ENCODE measurements at regions not wholly inside any gene's neighbourhood (a gene's known extent, or its start where the extent isn't known, plus 50 kb on each side); places are given as distances from the start of the nearest gene placed in this dataset.

DNA sequence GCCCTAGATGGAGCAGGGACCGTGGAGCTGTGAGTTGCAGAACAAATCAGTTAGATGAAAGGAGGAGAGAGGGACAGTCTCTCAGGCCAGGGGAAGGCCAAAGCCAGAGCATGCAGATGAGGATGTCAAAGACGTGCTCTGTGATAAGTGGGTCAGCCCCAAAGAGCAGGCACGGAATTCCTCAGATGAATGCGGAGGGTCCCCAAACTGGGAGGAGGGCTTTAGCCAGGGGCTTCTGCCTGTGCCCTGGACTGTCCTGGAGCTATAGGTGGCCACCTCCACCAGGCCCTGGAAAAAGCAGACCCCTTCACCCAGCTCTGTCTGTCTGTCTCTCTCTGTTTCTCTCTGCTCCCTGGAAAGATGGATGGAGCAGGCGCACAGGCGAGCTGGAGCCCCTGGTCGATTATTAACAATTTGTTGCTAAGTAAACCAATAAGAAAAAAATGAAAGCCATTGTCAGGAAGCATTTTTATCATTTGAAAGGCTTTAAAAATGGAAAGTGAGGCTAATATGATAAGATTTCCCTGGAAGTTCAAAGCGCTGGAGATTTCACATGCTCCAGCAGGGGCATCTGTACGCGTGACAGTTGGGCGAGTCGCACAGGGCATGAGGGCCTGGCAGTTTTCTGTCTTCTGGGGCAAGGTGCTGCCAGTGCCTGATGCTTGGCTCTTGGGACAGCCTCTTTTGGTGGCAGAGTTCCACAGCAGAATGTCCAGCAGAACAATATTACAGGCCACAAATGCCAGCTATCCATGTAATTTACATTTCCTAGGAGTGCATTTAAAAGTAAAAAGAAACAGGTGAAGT lies 241.0 kb downstream of the GLI2 start (continued):
- no peak for TF ChIP-seq NFE2L1 (CRISPR knock-in tag; IDR thresholded peaks at IDR 0.05)

DNA sequence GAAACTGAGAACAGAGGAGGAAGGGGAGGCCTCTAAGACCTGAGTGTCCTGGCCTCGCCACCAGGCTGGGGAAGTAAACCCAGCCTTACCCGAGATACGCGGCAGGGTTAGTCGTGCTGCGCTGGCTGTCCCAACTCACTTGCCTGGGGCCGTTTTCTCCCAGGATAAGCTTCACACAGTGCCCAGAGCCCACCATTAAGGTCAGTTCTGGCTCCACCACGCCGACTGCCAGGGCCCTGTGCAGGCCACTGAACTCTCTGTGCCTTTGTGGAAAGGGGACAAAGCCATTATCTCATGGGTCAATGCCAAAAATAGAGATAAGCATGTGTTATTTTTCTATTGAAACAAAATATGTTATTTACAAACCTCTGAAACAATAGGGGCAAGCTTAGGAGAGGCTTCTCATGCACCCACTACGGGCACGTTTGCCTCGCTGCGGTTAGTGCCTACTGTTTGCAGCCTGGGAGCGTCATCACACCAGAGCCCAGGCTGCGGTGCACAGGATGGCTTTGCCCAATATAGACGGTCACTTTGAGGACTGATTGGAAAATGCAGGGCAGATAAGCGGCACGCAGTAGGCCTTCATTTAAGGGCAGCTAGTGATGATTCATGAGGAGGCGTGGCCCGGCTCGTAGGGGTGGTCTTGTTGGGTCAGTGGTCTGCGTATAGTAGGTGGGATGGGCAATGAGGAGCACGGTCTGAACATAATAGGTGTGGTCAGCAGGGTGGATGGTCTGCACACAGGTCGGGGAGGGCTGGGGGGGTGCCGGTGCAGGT lies 242.1 kb downstream of the GLI2 start:
- Mint-ChIP-seq H3K4me3 (no peak overlapping the region), H3K9me3 (no peaks in the 10 kb centered on the region), H3K27me3 (ENCODE audit: low read depth) (no peaks in the 10 kb centered on the region), H3K27ac (no peak overlapping the region), H3K36me3 (peaks cover 45% of the 10 kb centered on the region), H3K4me1 (peaks cover 13% of the 10 kb centered on the region)
- POLR2A ChIA-PET, result no interaction called here
- ATAC-seq, result no peak
- CTCF ChIA-PET, result no interaction called here
- no peak for DNase-seq (ENCODE audit: low spot score)
- TF ChIP-seq, protein P1, sequence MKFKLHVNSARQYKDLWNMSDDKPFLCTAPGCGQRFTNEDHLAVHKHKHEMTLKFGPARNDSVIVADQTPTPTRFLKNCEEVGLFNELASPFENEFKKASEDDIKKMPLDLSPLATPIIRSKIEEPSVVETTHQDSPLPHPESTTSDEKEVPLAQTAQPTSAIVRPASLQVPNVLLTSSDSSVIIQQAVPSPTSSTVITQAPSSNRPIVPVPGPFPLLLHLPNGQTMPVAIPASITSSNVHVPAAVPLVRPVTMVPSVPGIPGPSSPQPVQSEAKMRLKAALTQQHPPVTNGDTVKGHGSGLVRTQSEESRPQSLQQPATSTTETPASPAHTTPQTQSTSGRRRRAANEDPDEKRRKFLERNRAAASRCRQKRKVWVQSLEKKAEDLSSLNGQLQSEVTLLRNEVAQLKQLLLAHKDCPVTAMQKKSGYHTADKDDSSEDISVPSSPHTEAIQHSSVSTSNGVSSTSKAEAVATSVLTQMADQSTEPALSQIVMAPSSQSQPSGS (CRISPR knock-in tag; IDR thresholded peaks at IDR 0.05; ENCODE audit: borderline replicate concordance, low read depth), result no peak
- TF ChIP-seq, protein P2, sequence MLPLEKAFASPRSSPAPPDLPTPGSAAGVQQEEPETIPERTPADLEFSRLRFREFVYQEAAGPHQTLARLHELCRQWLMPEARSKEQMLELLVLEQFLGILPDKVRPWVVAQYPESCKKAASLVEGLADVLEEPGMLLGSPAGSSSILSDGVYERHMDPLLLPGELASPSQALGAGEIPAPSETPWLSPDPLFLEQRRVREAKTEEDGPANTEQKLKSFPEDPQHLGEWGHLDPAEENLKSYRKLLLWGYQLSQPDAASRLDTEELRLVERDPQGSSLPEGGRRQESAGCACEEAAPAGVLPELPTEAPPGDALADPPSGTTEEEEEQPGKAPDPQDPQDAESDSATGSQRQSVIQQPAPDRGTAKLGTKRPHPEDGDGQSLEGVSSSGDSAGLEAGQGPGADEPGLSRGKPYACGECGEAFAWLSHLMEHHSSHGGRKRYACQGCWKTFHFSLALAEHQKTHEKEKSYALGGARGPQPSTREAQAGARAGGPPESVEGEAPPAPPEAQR (CRISPR knock-in tag; IDR thresholded peaks at IDR 0.05), result no peak
- no peak for TF ChIP-seq TEAD1 (CRISPR knock-in tag; IDR thresholded peaks at IDR 0.05)

DNA sequence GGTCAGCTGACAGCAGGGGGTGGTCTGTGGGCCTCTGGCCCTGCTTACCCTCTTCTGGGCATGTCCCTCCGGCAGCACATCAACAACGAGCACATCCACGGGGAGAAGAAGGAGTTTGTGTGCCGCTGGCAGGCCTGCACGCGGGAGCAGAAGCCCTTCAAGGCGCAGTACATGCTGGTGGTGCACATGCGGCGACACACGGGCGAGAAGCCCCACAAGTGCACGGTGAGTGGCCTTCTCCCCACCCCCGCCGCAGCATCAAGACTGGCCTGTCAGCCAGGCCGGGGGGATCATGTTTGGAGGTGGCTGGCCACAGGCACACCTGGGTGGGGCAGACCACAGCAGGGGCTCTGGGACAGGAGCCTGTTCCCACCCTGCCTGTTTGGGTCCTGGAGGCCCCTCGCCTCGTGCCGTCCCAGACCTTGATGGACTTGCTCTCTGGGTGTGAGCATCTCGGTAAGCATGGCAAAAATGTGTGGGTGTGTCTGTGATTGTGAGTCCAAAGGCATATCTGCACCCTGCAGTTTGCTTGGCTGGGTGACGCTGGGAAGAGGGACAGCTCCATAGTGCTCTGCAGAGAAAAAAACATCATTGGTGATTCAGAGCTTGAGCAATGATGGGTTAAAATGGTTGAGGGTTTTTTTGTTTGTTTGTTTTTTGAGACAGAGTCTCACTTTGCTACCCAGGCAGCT lies 242.8 kb downstream of the GLI2 start:
- H3K4me1 Mint-ChIP-seq, result peaks cover 13% of the 10 kb centered on the region
- H3K4me3 Mint-ChIP-seq, result no peak overlapping the region
- DNase-seq (ENCODE audit: low spot score) (no peak), ATAC-seq (no peak)
- H3K36me3 Mint-ChIP-seq, result peaks cover 49% of the 10 kb centered on the region
- CTCF ChIA-PET, result no interaction called here
- H3K27me3 Mint-ChIP-seq (ENCODE audit: low read depth), result no peaks in the 10 kb centered on the region
- H3K9me3 Mint-ChIP-seq, result no peaks in the 10 kb centered on the region
- no peak overlapping the region for H3K27ac Mint-ChIP-seq
- TF ChIP-seq SMAD4 (CRISPR knock-in tag; IDR thresholded peaks at IDR 0.05) (no peak), PRRX2 (CRISPR knock-in tag; IDR thresholded peaks at IDR 0.05) (no peak), EMX1 (CRISPR knock-in tag; IDR thresholded peaks at IDR 0.05) (no peak), GTF2I (CRISPR knock-in tag; conservative IDR thresholded peaks at IDR 0.05) (no peak)
- TF ChIP-seq, protein P3, sequence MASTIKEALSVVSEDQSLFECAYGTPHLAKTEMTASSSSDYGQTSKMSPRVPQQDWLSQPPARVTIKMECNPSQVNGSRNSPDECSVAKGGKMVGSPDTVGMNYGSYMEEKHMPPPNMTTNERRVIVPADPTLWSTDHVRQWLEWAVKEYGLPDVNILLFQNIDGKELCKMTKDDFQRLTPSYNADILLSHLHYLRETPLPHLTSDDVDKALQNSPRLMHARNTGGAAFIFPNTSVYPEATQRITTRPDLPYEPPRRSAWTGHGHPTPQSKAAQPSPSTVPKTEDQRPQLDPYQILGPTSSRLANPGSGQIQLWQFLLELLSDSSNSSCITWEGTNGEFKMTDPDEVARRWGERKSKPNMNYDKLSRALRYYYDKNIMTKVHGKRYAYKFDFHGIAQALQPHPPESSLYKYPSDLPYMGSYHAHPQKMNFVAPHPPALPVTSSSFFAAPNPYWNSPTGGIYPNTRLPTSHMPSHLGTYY (CRISPR knock-in tag; IDR thresholded peaks at IDR 0.05), result no peak
- TF ChIP-seq, protein P4, sequence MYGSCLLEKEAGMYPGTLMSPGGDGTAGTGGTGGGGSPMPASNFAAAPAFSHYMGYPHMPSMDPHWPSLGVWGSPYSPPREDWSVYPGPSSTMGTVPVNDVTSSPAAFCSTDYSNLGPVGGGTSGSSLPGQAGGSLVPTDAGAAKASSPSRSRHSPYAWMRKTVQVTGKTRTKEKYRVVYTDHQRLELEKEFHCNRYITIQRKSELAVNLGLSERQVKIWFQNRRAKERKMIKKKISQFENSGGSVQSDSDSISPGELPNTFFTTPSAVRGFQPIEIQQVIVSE (CRISPR knock-in tag; IDR thresholded peaks at IDR 0.05; ENCODE audit: borderline replicate concordance), result no peak
- POLR2A ChIA-PET, result no interaction called here

DNA sequence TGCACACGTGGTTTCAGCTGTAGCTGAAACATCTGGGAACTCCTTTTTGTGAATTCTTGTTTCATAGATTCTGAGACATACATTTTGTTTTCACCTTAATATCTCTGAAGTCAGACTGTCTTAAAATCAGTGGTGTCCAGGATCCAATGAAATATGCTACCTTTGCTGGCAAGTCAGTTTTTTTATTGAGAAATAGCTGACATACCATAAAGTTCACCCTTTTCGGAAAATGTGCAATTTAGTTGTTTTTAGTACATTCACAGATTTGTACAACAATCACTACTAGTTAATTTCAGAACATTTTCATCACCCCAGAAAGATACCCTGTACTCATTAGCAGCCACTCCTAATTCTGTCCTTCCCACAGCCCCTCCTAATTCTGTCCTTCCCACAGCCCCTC lies 243.7 kb downstream of the GLI2 start:
- no peak for ATAC-seq
- Mint-ChIP-seq H3K36me3 (peaks cover 54% of the 10 kb centered on the region), H3K4me1 (peaks cover 13% of the 10 kb centered on the region), H3K4me3 (no peak overlapping the region), H3K27ac (no peak overlapping the region), H3K27me3 (ENCODE audit: low read depth) (no peaks in the 10 kb centered on the region), H3K9me3 (no peaks in the 10 kb centered on the region)
- ChIA-PET POLR2A (no interaction called here), CTCF (no interaction called here)
- TF ChIP-seq SMAD3 (CRISPR knock-in tag; IDR thresholded peaks at IDR 0.05; ENCODE audit: borderline replicate concordance), result no peak
- no peak for TF ChIP-seq FOXK1 (CRISPR knock-in tag; IDR thresholded peaks at IDR 0.05)
- TF ChIP-seq JAZF1 (CRISPR knock-in tag; IDR thresholded peaks at IDR 0.05), result no peak
- no peak for TF ChIP-seq ZNF121 (CRISPR knock-in tag; IDR thresholded peaks at IDR 0.05)
- TF ChIP-seq, protein P3 (CRISPR knock-in tag; IDR thresholded peaks at IDR 0.05), result no peak
- TF ChIP-seq HMGA2 (CRISPR knock-in tag; IDR thresholded peaks at IDR 0.05), result no peak
- no peak for DNase-seq (ENCODE audit: low spot score)
